IMR-90 (cell line): ENCODE measurements at regions not wholly inside any gene's neighbourhood (a gene's known extent, or its start where the extent isn't known, plus 50 kb on each side); places are given as distances from the start of the nearest gene placed in this dataset.

ENCODE experiments used
- ATAC-seq: fragments of 200-7000 bp; cut with Tn5 transposase; 2 replicates; pipeline ENCODE4 v1.9.1; 2020; ENCODE audit warnings: low read depth, mild to moderate bottlenecking, moderate library complexity
- BruUV-seq: library from RNA; stranded (reverse); fragments of 400-500 nt; replicated peaks from 2 replicates; lab custom pipeline; 2021; lab: Mats Ljungman, UMichigan
- CTCF ChIA-PET: fragments of 300-600 bp; formaldehyde crosslinking; extraction: SDS; loops from one replicate; lab custom pipeline; 2021; ENCODE audit warnings: antibody characterized with exemption; lab: Yijun Ruan, JAX
- POLR2A ChIA-PET: fragments of 300-600 bp; sonication (Branson Sonifier 250); formaldehyde crosslinking; loops from one replicate; lab custom pipeline; 2022; ENCODE audit warnings: antibody characterized with exemption; ENCODE audit not compliant: unreplicated experiment; lab: Charles Lee
- DNase-seq: peaks from one replicate; pipeline ENCODE4 v3.0.0; 2013
- H2AFZ ChIP-seq: replicated peaks from 2 replicates; pipeline ENCODE3; 2013; ENCODE audit warnings: low read length, mild to moderate bottlenecking; ENCODE audit not compliant: poor library complexity
- H2AK5ac ChIP-seq: 2 replicates; pipeline ENCODE4 v1.6.1; 2013; ENCODE audit warnings: low read depth, low read length, inconsistent platforms
- H2AK9ac ChIP-seq: replicated peaks from 2 replicates; pipeline ENCODE3; 2013; ENCODE audit warnings: mild to moderate bottlenecking, low read depth, low read length, moderate library complexity; ENCODE audit not compliant: poor library complexity
- H2BK120ac ChIP-seq: 2 replicates; pipeline ENCODE4 v1.6.1; 2013; ENCODE audit warnings: low read depth, low read length, inconsistent platforms
- H2BK15ac ChIP-seq: 3 replicates; pipeline ENCODE4 v1.6.1; 2013; ENCODE audit warnings: low read depth, low read length, inconsistent platforms
- H2BK20ac ChIP-seq: 2 replicates; pipeline ENCODE4 v1.6.1; 2013; ENCODE audit warnings: low read depth, mild to moderate bottlenecking, inconsistent platforms, low read length, moderate library complexity
- H2BK5ac ChIP-seq: 2 replicates; pipeline ENCODE4 v1.6.1; 2013; ENCODE audit warnings: mild to moderate bottlenecking, low read depth, low read length, inconsistent platforms; ENCODE audit not compliant: poor library complexity, severe bottlenecking
- H3K14ac ChIP-seq: replicated peaks from 2 replicates; pipeline ENCODE4 v1.6.1; 2013; ENCODE audit warnings: low read depth, low read length, inconsistent platforms
- H3K18ac ChIP-seq: 2 replicates; pipeline ENCODE4 v1.6.1; 2013; ENCODE audit warnings: low read depth, low read length, control low read depth
- H3K23ac ChIP-seq: 2 replicates; pipeline ENCODE4 v1.6.1; 2013; ENCODE audit warnings: low read depth, low read length, inconsistent platforms
- H3K27ac ChIP-seq: 2 replicates; pipeline ENCODE4 v1.5.1; 2013; ENCODE audit warnings: mild to moderate bottlenecking, control low read depth, low read length; ENCODE audit not compliant: insufficient read depth
- H3K27me3 ChIP-seq: 2 replicates; pipeline ENCODE4 v1.6.1; 2013; ENCODE audit warnings: low read length; ENCODE audit not compliant: control insufficient read depth, insufficient read depth
- H3K36me3 ChIP-seq: 2 replicates; pipeline ENCODE4 v1.6.1; 2013; ENCODE audit warnings: low read length, mixed read lengths; ENCODE audit not compliant: control insufficient read depth, insufficient read depth
- H3K4ac ChIP-seq: 2 replicates; pipeline ENCODE4 v1.6.1; 2013; ENCODE audit warnings: low read depth, low read length, inconsistent platforms
- H3K4me1 ChIP-seq: 2 replicates; pipeline ENCODE4 v1.6.1; 2013; ENCODE audit warnings: low read length, mixed read lengths; ENCODE audit not compliant: control insufficient read depth, insufficient read depth
- H3K4me2 ChIP-seq: 2 replicates; pipeline ENCODE4 v1.6.1; 2013; ENCODE audit warnings: low read depth, mild to moderate bottlenecking, control low read depth, low read length, moderate library complexity
- H3K4me3 ChIP-seq: 2 replicates; pipeline ENCODE4 v1.5.1; 2013; ENCODE audit warnings: low read depth, mild to moderate bottlenecking, control low read depth, low read length, moderate library complexity; ENCODE audit not compliant: insufficient read depth
- H3K56ac ChIP-seq: 2 replicates; pipeline ENCODE4 v1.6.1; 2013; ENCODE audit warnings: low read length, inconsistent platforms; ENCODE audit not compliant: insufficient read depth; ENCODE audit errors: extremely low read depth
- H3K79me1 ChIP-seq, 2 experiments: 2 replicates each; pipeline ENCODE4 v1.6.1; 2013; ENCODE audit warnings: low read length in 2 of 2, inconsistent platforms in 1 of 2, low read depth in 1 of 2
- H3K9ac ChIP-seq: 2 replicates; pipeline ENCODE4 v1.6.1; 2013; ENCODE audit warnings: low read depth, low read length, control low read depth
- H3K9me1 ChIP-seq: 2 replicates; pipeline ENCODE4 v1.6.1; 2013; ENCODE audit warnings: low read length, inconsistent platforms; ENCODE audit not compliant: insufficient read depth
- H3K9me3 ChIP-seq: 2 replicates; pipeline ENCODE4 v1.6.1; 2013; ENCODE audit warnings: low read length; ENCODE audit not compliant: control insufficient read depth, insufficient read depth
- H4K20me1 ChIP-seq: 2 replicates; pipeline ENCODE4 v1.6.1; 2013; ENCODE audit warnings: low read length, inconsistent platforms; ENCODE audit not compliant: insufficient read depth
- H4K5ac ChIP-seq: 2 replicates; pipeline ENCODE4 v1.6.1; 2013; ENCODE audit warnings: mild to moderate bottlenecking, low read depth, low read length, control low read depth
- H4K8ac ChIP-seq, 2 experiments: 2 replicates each; pipeline ENCODE4 v1.6.1; 2013; ENCODE audit warnings: low read depth in 2 of 2, low read length in 2 of 2, control low read depth in 1 of 2, inconsistent platforms in 1 of 2
- H4K91ac ChIP-seq: 2 replicates; pipeline ENCODE4 v1.6.1; 2013; ENCODE audit warnings: low read depth, low read length, inconsistent platforms; ENCODE audit not compliant: insufficient read depth
- BHLHE40 ChIP-seq: fragments of 150-350 bp; IDR thresholded peaks from 2 replicates; pipeline ENCODE4 v1.6.1; 2016; ENCODE audit warnings: mild to moderate bottlenecking, low read depth, low read length
- CEBPB ChIP-seq: IDR thresholded peaks from 2 replicates; pipeline ENCODE4 v1.6.1; 2012; ENCODE audit warnings: low read depth, low read length, improper control_type of control experiment
- CHD1 ChIP-seq: IDR thresholded peaks from 2 replicates; pipeline ENCODE4 v1.6.1; 2012; ENCODE audit warnings: low read depth, low read length, improper control_type of control experiment
- ELK1 ChIP-seq: fragments of 150-350 bp; IDR thresholded peaks from 2 replicates; pipeline ENCODE4 v1.6.1; 2016; ENCODE audit warnings: low read depth, mild to moderate bottlenecking, low read length, moderate library complexity, borderline replicate concordance
- FOS ChIP-seq: fragments of 150-350 bp; IDR thresholded peaks from 2 replicates; pipeline ENCODE4 v1.6.1; 2016; ENCODE audit warnings: low read depth, low read length
- MAFK ChIP-seq: IDR thresholded peaks from 2 replicates; pipeline ENCODE4 v1.6.1; 2012; ENCODE audit warnings: low read depth, low read length, improper control_type of control experiment
- MAZ ChIP-seq: IDR thresholded peaks from 2 replicates; pipeline ENCODE4 v1.6.1; 2012; ENCODE audit warnings: low read depth, mild to moderate bottlenecking, low read length, improper control_type of control experiment, moderate library complexity, borderline replicate concordance
- MXI1 ChIP-seq: IDR thresholded peaks from 2 replicates; pipeline ENCODE4 v1.6.1; 2012; ENCODE audit warnings: low read depth, mild to moderate bottlenecking, low read length, moderate library complexity, borderline replicate concordance
- NFE2L2 ChIP-seq: fragments of 150-350 bp; IDR thresholded peaks from 2 replicates; pipeline ENCODE4 v1.6.1; 2016; ENCODE audit warnings: low read depth, mild to moderate bottlenecking, low read length
- POLR2A ChIP-seq: IDR thresholded peaks from 2 replicates; pipeline ENCODE4 v1.6.1; 2012; ENCODE audit warnings: mild to moderate bottlenecking, low read depth, low read length
- RAD21 ChIP-seq: IDR thresholded peaks from 2 replicates; pipeline ENCODE4 v1.6.1; 2012; ENCODE audit warnings: low read length, improper control_type of control experiment
- RCOR1 ChIP-seq: IDR thresholded peaks from 2 replicates; pipeline ENCODE4 v1.6.1; 2012; ENCODE audit warnings: mild to moderate bottlenecking, low read length, improper control_type of control experiment; ENCODE audit not compliant: insufficient replicate concordance
- RFX5 ChIP-seq: IDR thresholded peaks from 2 replicates; pipeline ENCODE4 v1.8.0; 2012; ENCODE audit warnings: low read depth, mild to moderate bottlenecking, low read length, moderate library complexity
- SMC3 ChIP-seq: fragments of 150-350 bp; IDR thresholded peaks from 2 replicates; pipeline ENCODE4 v1.6.1; 2016; ENCODE audit warnings: low read depth, mild to moderate bottlenecking, antibody characterized with exemption, low read length, moderate library complexity
- WGBS, 2 experiments: methylation state at CpG; one replicate each; pipeline versions ENCODE4 v1.1.5 to v1.1.7; 2013; ENCODE audit warnings: missing lambda C conversion rate in 2 of 2; ENCODE audit not compliant: insufficient read length in 1 of 2; ENCODE audit errors: extremely low coverage in 2 of 2; 5-methylcytosine and 5-hydroxymethylcytosine counted together
- dilution Hi-C: fragments of 300-500 bp; cut with HindIII; formaldehyde crosslinking; loops from one replicate; pipeline ENCODE4 v1.14.3; 2018; ENCODE audit warnings: low sequenced_read_pairs; ENCODE audit not compliant: unreplicated experiment
- in situ Hi-C: fragments of 300-500 bp; cut with MboI; formaldehyde crosslinking; loops from 3 replicates; pipeline ENCODE4 v1.14.3; 2019; ENCODE audit warnings: low sequenced_read_pairs, inconsistent platforms, mixed read lengths
- intact Hi-C: fragments of 100-400 bp; cut with micrococcal nuclease; formaldehyde crosslinking; loops from 2 replicates; pipeline ENCODE4 v1.10.0; 2022
- TF ChIP-seq, protein P1 (sequence below): fragments of 150-350 bp; IDR thresholded peaks from 2 replicates; pipeline ENCODE4 v1.6.1; 2017; ENCODE audit warnings: mild to moderate bottlenecking, antibody characterized with exemption, low read length, low read depth
- TF ChIP-seq, protein P2 (sequence below): conservative IDR thresholded peaks from 2 replicates; pipeline ENCODE4 v1.5.1; 2012; ENCODE audit warnings: mild to moderate bottlenecking, low read depth, low read length, improper control_type of control experiment

- Histone ChIP-seq H2AK5ac (no peak overlapping the region), H3K14ac (no peak overlapping the region), H3K27ac (no peak overlapping the region), H4K20me1 (no peaks in the 10 kb centered on the region), H3K4me1 (no peaks in the 10 kb centered on the region), H2AFZ (no peak overlapping the region), H2AK9ac (no peak overlapping the region), H3K9me3 (no peaks in the 10 kb centered on the region), H4K91ac (no peak overlapping the region), H3K9ac (no peak overlapping the region), H2BK20ac (no peak overlapping the region), H3K4me2 (no peak overlapping the region), H3K36me3 (no peaks in the 10 kb centered on the region), H3K4ac (no peak overlapping the region), H4K5ac (no peak overlapping the region), H2BK120ac (no peak overlapping the region), H2BK5ac (no peak overlapping the region), H3K4me3 (no peak overlapping the region), H3K18ac (no peak overlapping the region), H3K79me1 (no peaks in the 10 kb centered on the region), H3K9me1 (no peaks in the 10 kb centered on the region), H3K27me3 (no peaks in the 10 kb centered on the region), H3K56ac (no peak overlapping the region), H2BK15ac (no peak overlapping the region), H4K8ac (no peak overlapping the region), H3K23ac (no peak overlapping the region)
- ChIA-PET CTCF (no interaction called here), POLR2A (no interaction called here)
- ATAC-seq (no peak), DNase-seq (no peak)
- in situ Hi-C loops (no loop called here), intact Hi-C loops (no loop called here), dilution Hi-C loops (no loop called here)
- no peak for TF ChIP-seq MAZ
- TF ChIP-seq ELK1 = no peak
- no peak for TF ChIP-seq MAFK
- TF ChIP-seq FOS = no peak
- TF ChIP-seq NFE2L2 = no peak
- no peak for TF ChIP-seq POLR2A
- TF ChIP-seq, protein P1, sequence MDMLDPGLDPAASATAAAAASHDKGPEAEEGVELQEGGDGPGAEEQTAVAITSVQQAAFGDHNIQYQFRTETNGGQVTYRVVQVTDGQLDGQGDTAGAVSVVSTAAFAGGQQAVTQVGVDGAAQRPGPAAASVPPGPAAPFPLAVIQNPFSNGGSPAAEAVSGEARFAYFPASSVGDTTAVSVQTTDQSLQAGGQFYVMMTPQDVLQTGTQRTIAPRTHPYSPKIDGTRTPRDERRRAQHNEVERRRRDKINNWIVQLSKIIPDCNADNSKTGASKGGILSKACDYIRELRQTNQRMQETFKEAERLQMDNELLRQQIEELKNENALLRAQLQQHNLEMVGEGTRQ = no peak
- TF ChIP-seq RCOR1 = no peak
- TF ChIP-seq, protein P2, sequence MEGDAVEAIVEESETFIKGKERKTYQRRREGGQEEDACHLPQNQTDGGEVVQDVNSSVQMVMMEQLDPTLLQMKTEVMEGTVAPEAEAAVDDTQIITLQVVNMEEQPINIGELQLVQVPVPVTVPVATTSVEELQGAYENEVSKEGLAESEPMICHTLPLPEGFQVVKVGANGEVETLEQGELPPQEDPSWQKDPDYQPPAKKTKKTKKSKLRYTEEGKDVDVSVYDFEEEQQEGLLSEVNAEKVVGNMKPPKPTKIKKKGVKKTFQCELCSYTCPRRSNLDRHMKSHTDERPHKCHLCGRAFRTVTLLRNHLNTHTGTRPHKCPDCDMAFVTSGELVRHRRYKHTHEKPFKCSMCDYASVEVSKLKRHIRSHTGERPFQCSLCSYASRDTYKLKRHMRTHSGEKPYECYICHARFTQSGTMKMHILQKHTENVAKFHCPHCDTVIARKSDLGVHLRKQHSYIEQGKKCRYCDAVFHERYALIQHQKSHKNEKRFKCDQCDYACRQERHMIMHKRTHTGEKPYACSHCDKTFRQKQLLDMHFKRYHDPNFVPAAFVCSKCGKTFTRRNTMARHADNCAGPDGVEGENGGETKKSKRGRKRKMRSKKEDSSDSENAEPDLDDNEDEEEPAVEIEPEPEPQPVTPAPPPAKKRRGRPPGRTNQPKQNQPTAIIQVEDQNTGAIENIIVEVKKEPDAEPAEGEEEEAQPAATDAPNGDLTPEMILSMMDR = no peak
- TF ChIP-seq CHD1 = no peak
- TF ChIP-seq BHLHE40 = no peak
- TF ChIP-seq SMC3 = no peak
- no peak for TF ChIP-seq CEBPB
- no peak for TF ChIP-seq RAD21
- TF ChIP-seq RFX5 = no peak
- no peak for TF ChIP-seq MXI1
- BruUV-seq = no TSS peak
- 51% methylated on average over 3 of the region's 5 CpGs; no CpG with 5 or more reads in 1 of the 2 experiments for WGBS, 2 experiments
These were observed 248.8 kb downstream of the PCDH7 start for GRCh38 chr4:30968926-30969325.
